H9 (cell line): ENCODE measurements at regions not wholly inside any gene's neighbourhood (a gene's known extent, or its start where the extent isn't known, plus 50 kb on each side); places are given as distances from the start of the nearest gene placed in this dataset.

Source experiments
- DNase-seq: peaks from one replicate; pipeline ENCODE4 v3.0.0-alpha.2; 2017
- H2AFZ ChIP-seq: one replicate; pipeline ENCODE4 v1.6.1; 2013; ENCODE audit warnings: mild to moderate bottlenecking, low read length, control low read depth, moderate library complexity
- H2AK5ac ChIP-seq: 2 replicates; pipeline ENCODE4 v1.6.1; 2013; ENCODE audit warnings: low read length, control low read depth, mixed read lengths; ENCODE audit not compliant: insufficient read length
- H2BK120ac ChIP-seq: one replicate; pipeline ENCODE4 v1.6.1; 2013; ENCODE audit warnings: low read depth, mild to moderate bottlenecking, low read length, control low read depth, inconsistent platforms; ENCODE audit not compliant: poor library complexity, severe bottlenecking
- H2BK12ac ChIP-seq: 2 replicates; pipeline ENCODE4 v1.6.1; 2013; ENCODE audit warnings: low read length, control low read depth, mixed read lengths, low read depth; ENCODE audit not compliant: insufficient read length
- H2BK15ac ChIP-seq: 2 replicates; pipeline ENCODE4 v1.6.1; 2013; ENCODE audit warnings: low read depth, low read length, control low read depth
- H2BK20ac ChIP-seq: one replicate; pipeline ENCODE4 v1.6.1; 2013; ENCODE audit warnings: low read depth, mild to moderate bottlenecking, low read length, control low read depth, inconsistent platforms; ENCODE audit not compliant: poor library complexity, severe bottlenecking
- H2BK5ac ChIP-seq: 2 replicates; pipeline ENCODE4 v1.6.1; 2013; ENCODE audit warnings: low read length, control low read depth, mixed read lengths; ENCODE audit not compliant: insufficient read length
- H3K14ac ChIP-seq: 2 replicates; pipeline ENCODE4 v1.6.1; 2013; ENCODE audit warnings: low read length, control low read depth; ENCODE audit not compliant: insufficient read depth
- H3K18ac ChIP-seq: 2 replicates; pipeline ENCODE4 v1.6.1; 2013; ENCODE audit warnings: low read depth, mild to moderate bottlenecking, mixed read lengths, low read length, control low read depth; ENCODE audit not compliant: insufficient read length
- H3K23ac ChIP-seq: 2 replicates; pipeline ENCODE4 v1.6.1; 2013; ENCODE audit warnings: low read length, control low read depth, mixed read lengths, low read depth; ENCODE audit not compliant: insufficient read length
- H3K23me2 ChIP-seq: 2 replicates; pipeline ENCODE4 v1.6.1; 2013; ENCODE audit warnings: low read depth, mild to moderate bottlenecking, mixed read lengths, low read length, control low read depth; ENCODE audit not compliant: insufficient read length, poor library complexity, severe bottlenecking
- H3K27ac ChIP-seq: 2 replicates; pipeline ENCODE4 v1.5.1; 2013; ENCODE audit warnings: low read length, control low read depth, mixed read lengths, low read depth; ENCODE audit not compliant: insufficient read length
- H3K27me3 ChIP-seq: 2 replicates; pipeline ENCODE4 v1.6.1; 2013; ENCODE audit warnings: low read length, control low read depth, inconsistent platforms; ENCODE audit not compliant: insufficient read depth
- H3K4ac ChIP-seq: 2 replicates; pipeline ENCODE4 v1.6.1; 2013; ENCODE audit warnings: low read depth, mild to moderate bottlenecking, control low read depth, inconsistent platforms, low read length, moderate library complexity
- H3K4me1 ChIP-seq: 2 replicates; pipeline ENCODE4 v1.6.1; 2013; ENCODE audit warnings: low read length, control low read depth, inconsistent platforms; ENCODE audit not compliant: insufficient read depth
- H3K4me2 ChIP-seq: 2 replicates; pipeline ENCODE4 v1.6.1; 2013; ENCODE audit warnings: low read length, control low read depth, mixed read lengths; ENCODE audit not compliant: insufficient read length, insufficient read depth
- H3K56ac ChIP-seq: 2 replicates; pipeline ENCODE4 v1.6.1; 2013; ENCODE audit warnings: low read depth, mild to moderate bottlenecking, mixed read lengths, low read length, control low read depth; ENCODE audit not compliant: insufficient read length
- H3K79me1 ChIP-seq: 2 replicates; pipeline ENCODE4 v1.6.1; 2013; ENCODE audit warnings: low read depth, mild to moderate bottlenecking, moderate library complexity, low read length, control low read depth, inconsistent platforms; ENCODE audit not compliant: insufficient read depth, poor library complexity, severe bottlenecking
- H3K79me2 ChIP-seq: 2 replicates; pipeline ENCODE4 v1.6.1; 2013; ENCODE audit warnings: low read length, control low read depth, inconsistent platforms; ENCODE audit not compliant: insufficient read depth
- H3K9ac ChIP-seq: 2 replicates; pipeline ENCODE4 v1.6.1; 2013; ENCODE audit warnings: low read length, control low read depth, mixed read lengths; ENCODE audit not compliant: insufficient read length; ENCODE audit errors: extremely low read depth
- H3K9me3 ChIP-seq: one replicate; pipeline ENCODE4 v1.6.1; 2013; ENCODE audit warnings: low read depth, low read length, inconsistent platforms; ENCODE audit not compliant: control insufficient read depth
- H3T11ph ChIP-seq: one replicate; pipeline ENCODE4 v1.6.1; 2013; ENCODE audit warnings: mild to moderate bottlenecking, low read length, control low read depth, inconsistent platforms
- H4K20me1 ChIP-seq: one replicate; pipeline ENCODE4 v1.6.1; 2013; ENCODE audit not compliant: control insufficient read depth, insufficient read length, insufficient read depth
- H4K5ac ChIP-seq: 2 replicates; pipeline ENCODE4 v1.6.1; 2013; ENCODE audit warnings: low read depth, mild to moderate bottlenecking, mixed read lengths, low read length, control low read depth; ENCODE audit not compliant: insufficient read length
- H4K8ac ChIP-seq: replicated peaks from 2 replicates; pipeline ENCODE4 v1.6.1; 2013; ENCODE audit warnings: low read length, control low read depth, mixed read lengths, low read depth; ENCODE audit not compliant: insufficient read length
- H4K91ac ChIP-seq: 2 replicates; pipeline ENCODE4 v1.6.1; 2013; ENCODE audit warnings: low read depth, mild to moderate bottlenecking, moderate library complexity, mixed read lengths, low read length, control low read depth; ENCODE audit not compliant: insufficient read length
- H3K27ac Mint-ChIP-seq, 3 experiments: 2 replicates in 2 of 3; 3 replicates in 1 of 3; pipeline ENCODE4 v1.8.0; 2020 to 2021; ENCODE audit warnings: mixed read lengths in 3 of 3, mild to moderate bottlenecking in 1 of 3, moderate library complexity in 1 of 3
- H3K27me3 Mint-ChIP-seq: 2 replicates; pipeline ENCODE4 v1.8.0; 2021; ENCODE audit warnings: low read depth, mild to moderate bottlenecking, moderate library complexity, mixed read lengths
- H3K36me3 Mint-ChIP-seq, 3 experiments: 2 replicates in 2 of 3; 3 replicates in 1 of 3; pipeline ENCODE4 v1.8.0; 2020 to 2021; ENCODE audit warnings: low read depth in 3 of 3, mixed read lengths in 3 of 3; ENCODE audit not compliant: insufficient read depth in 1 of 3
- H3K4me1 Mint-ChIP-seq, 2 experiments: 2 replicates each; pipeline ENCODE4 v1.8.0; 2020; ENCODE audit warnings: mixed read lengths in 2 of 2
- H3K4me3 Mint-ChIP-seq, 2 experiments: 2 replicates in 1 of 2; 3 replicates in 1 of 2; pipeline ENCODE4 v1.8.0; 2020 to 2021; ENCODE audit warnings: mild to moderate bottlenecking in 2 of 2, mixed read lengths in 2 of 2, moderate library complexity in 1 of 2
- H3K9me3 Mint-ChIP-seq, 2 experiments: 2 replicates in 1 of 2; 3 replicates in 1 of 2; pipeline ENCODE4 v1.8.0; 2020; ENCODE audit warnings: mild to moderate bottlenecking in 2 of 2, mixed read lengths in 2 of 2, moderate library complexity in 1 of 2
- WGBS: extraction: QIAGEN DNeasy Blood & Tissue Kit; methylation state at CpG from one replicate; pipeline ENCODE4 v1.1.7; 2013; ENCODE audit warnings: missing lambda C conversion rate, low lambda C conversion rate, mixed read lengths; ENCODE audit not compliant: insufficient read length; ENCODE audit errors: extremely low coverage; 5-methylcytosine and 5-hydroxymethylcytosine counted together
- TF ChIP-seq, protein P1 (sequence below): fragments of 200-600 bp; sonication (generic); conservative IDR thresholded peaks from 3 replicates; pipeline ENCODE4 v1.8.0; 2021; ENCODE audit warnings: antibody characterized with exemption, mild to moderate bottlenecking

DNA sequence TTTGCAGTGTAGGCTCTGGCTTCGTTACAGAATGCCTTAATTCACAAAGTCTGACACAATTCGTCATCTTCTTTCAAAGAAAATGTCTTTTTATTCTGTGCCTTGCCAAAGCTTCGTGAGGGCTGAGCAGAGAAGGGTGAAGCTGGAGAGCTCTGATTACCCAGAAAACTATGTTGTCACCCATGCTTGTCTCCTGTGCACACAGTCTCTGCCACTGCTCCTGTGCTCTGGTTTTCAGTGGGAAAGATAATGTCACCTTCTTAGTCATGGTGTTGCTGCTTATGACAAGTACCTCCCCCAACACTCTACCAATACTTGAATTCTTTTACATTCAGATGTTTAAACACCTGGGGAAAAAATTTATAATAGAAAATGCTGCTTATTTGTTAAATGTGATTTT is 509.2 kb upstream of the GRM7 start:
- H3K36me3 Mint-ChIP-seq: no peaks in the 10 kb centered on the region
- Histone ChIP-seq H3K79me2 (no peaks in the 10 kb centered on the region), H3K23ac (no peak overlapping the region), H4K20me1 (no peaks in the 10 kb centered on the region), H3K9ac (no peak overlapping the region), H4K8ac (no peak overlapping the region), H3T11ph (no peak overlapping the region), H3K23me2 (no peaks in the 10 kb centered on the region), H2AFZ (no peak overlapping the region), H2BK5ac (no peak overlapping the region), H3K18ac (no peak overlapping the region), H3K27me3 (no peaks in the 10 kb centered on the region), H2BK15ac (no peak overlapping the region), H4K91ac (no peak overlapping the region), H3K4ac (no peak overlapping the region), H3K79me1 (no peaks in the 10 kb centered on the region), H4K5ac (no peak overlapping the region), H3K27ac (no peak overlapping the region), H3K9me3 (no peaks in the 10 kb centered on the region), H3K14ac (no peak overlapping the region), H2BK12ac (no peak overlapping the region), H3K56ac (no peak overlapping the region), H3K4me1 (no peaks in the 10 kb centered on the region), H2AK5ac (no peak overlapping the region), H3K4me2 (no peak overlapping the region), H2BK120ac (no peak overlapping the region), H2BK20ac (no peak overlapping the region)
- H3K27me3 Mint-ChIP-seq: no peaks in the 10 kb centered on the region
- no peak for DNase-seq
- no peaks in the 10 kb centered on the region for H3K4me1 Mint-ChIP-seq
- H3K27ac Mint-ChIP-seq: no peak overlapping the region
- no peaks in the 10 kb centered on the region for H3K9me3 Mint-ChIP-seq
- H3K4me3 Mint-ChIP-seq: no peak overlapping the region
- no CpG with 5 or more reads among the region's 3 CpGs for WGBS
- TF ChIP-seq, protein P1, sequence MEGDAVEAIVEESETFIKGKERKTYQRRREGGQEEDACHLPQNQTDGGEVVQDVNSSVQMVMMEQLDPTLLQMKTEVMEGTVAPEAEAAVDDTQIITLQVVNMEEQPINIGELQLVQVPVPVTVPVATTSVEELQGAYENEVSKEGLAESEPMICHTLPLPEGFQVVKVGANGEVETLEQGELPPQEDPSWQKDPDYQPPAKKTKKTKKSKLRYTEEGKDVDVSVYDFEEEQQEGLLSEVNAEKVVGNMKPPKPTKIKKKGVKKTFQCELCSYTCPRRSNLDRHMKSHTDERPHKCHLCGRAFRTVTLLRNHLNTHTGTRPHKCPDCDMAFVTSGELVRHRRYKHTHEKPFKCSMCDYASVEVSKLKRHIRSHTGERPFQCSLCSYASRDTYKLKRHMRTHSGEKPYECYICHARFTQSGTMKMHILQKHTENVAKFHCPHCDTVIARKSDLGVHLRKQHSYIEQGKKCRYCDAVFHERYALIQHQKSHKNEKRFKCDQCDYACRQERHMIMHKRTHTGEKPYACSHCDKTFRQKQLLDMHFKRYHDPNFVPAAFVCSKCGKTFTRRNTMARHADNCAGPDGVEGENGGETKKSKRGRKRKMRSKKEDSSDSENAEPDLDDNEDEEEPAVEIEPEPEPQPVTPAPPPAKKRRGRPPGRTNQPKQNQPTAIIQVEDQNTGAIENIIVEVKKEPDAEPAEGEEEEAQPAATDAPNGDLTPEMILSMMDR: no peak
